SK-N-MC (cell line): ENCODE measurements at regions not wholly inside any gene's neighbourhood (a gene's known extent, or its start where the extent isn't known, plus 50 kb on each side); places are given as distances from the start of the nearest gene placed in this dataset.

Source experiments
- EZH2 ChIP-seq: fragments of 200-600 bp; sonication (generic); IDR thresholded peaks from one replicate; pipeline ENCODE4 v1.6.1; 2017; ENCODE audit warnings: antibody characterized with exemption
- FOXP2 ChIP-seq: optimal IDR thresholded peaks from 2 replicates; pipeline ENCODE3; 2011; ENCODE audit warnings: mild to moderate bottlenecking, moderate library complexity; ENCODE audit not compliant: insufficient read depth; ENCODE audit errors: extremely low read length, control extremely low read depth
- POLR2AphosphoS5 ChIP-seq: IDR thresholded peaks from 2 replicates; pipeline ENCODE4 v1.6.1; 2012; ENCODE audit warnings: mild to moderate bottlenecking, low read depth, low read length, borderline replicate concordance

GRCh38 chr4:184335520-184335919 lies 117.8 kb upstream of the ENPP6 start:
- TF ChIP-seq POLR2AphosphoS5, result no peak
- TF ChIP-seq EZH2, result no peak
- no peak for TF ChIP-seq FOXP2
